Heart left ventricle (tissue), 16 donors: ENCODE measurements at regions not wholly inside any gene's neighbourhood (a gene's known extent, or its start where the extent isn't known, plus 50 kb on each side); places are given as distances from the start of the nearest gene placed in this dataset.

Experiments used
- ATAC-seq, 4 donors: fragments of 200-7000 bp; cut with Tn5 transposase; one replicate each; pipeline ENCODE4 v1.9.1; 2020 to 2022; ENCODE audit warnings: moderate library complexity in 4 of 4, mild to moderate bottlenecking in 3 of 4, moderate number of reproducible peaks in 1 of 4
- DNase-seq, 5 donors: peaks; one replicate each; pipeline ENCODE4 v3.0.0-alpha.2; 2020
- H3K27ac ChIP-seq, 12 donors: fragments of 200-600 bp; sonication (generic) in 4 of 12; one replicate each; pipeline versions ENCODE4 v1.5.0 to v1.8.0; 2016 to 2022; ENCODE audit warnings: mild to moderate bottlenecking in 2 of 12
- H3K27me3 ChIP-seq, 9 donors: fragments of 200-600 bp; sonication (generic) in 2 of 9; one replicate each; pipeline versions ENCODE4 v1.5.1 to v1.8.0; 2016 to 2022; ENCODE audit warnings: mild to moderate bottlenecking in 3 of 9
- H3K36me3 ChIP-seq, 9 donors: fragments of 200-600 bp; sonication (generic) in 2 of 9; one replicate each; pipeline versions ENCODE4 v1.5.0 to v1.8.0; 2018 to 2022; ENCODE audit warnings: mild to moderate bottlenecking in 2 of 9
- H3K4me1 ChIP-seq, 12 donors: fragments of 200-600 bp; sonication (generic) in 4 of 12; one replicate each; pipeline versions ENCODE4 v1.5.0 to v1.8.0; 2016 to 2022; ENCODE audit warnings: mild to moderate bottlenecking in 3 of 12
- H3K4me3 ChIP-seq, 12 donors: fragments of 200-600 bp; sonication (generic) in 4 of 12; one replicate each; pipeline versions ENCODE4 v1.5.0 to v1.8.0; 2017 to 2022; ENCODE audit warnings: mild to moderate bottlenecking in 9 of 12, moderate library complexity in 4 of 12
- H3K9me3 ChIP-seq, 12 donors: fragments of 200-600 bp; sonication (generic) in 4 of 12; one replicate each; pipeline versions ENCODE4 v1.5.0 to v1.8.0; 2016 to 2022; ENCODE audit warnings: mild to moderate bottlenecking in 1 of 12
- POLR2A ChIP-seq, 2 donors: fragments of 450-650 bp; IDR thresholded peaks; one replicate each; pipeline ENCODE4 v1.6.1; 2017; ENCODE audit warnings: antibody characterized with exemption in 2 of 2, mild to moderate bottlenecking in 2 of 2, moderate library complexity in 2 of 2
- WGBS, 4 donors: extraction: QIAGEN DNeasy Blood & Tissue Kit in 2 of 4; methylation state at CpG; one replicate each; pipeline versions ENCODE4 v1.1.5 to v1.1.7; 2013 to 2018; 5-methylcytosine and 5-hydroxymethylcytosine counted together
- intact Hi-C, 10 donors: fragments of 100-400 bp; cut with DNase I; formaldehyde crosslinking; loops; one replicate each; pipeline versions ENCODE4 v1.11.1 to v1.14.2; 2022
- TF ChIP-seq, protein P1 (sequence below), 12 donors: fragments of 200-600 bp; sonication (generic) in 4 of 12; IDR thresholded peaks; one replicate each; pipeline versions ENCODE4 v1.5.0 to v1.8.0; 2018 to 2022; ENCODE audit warnings: antibody characterized with exemption in 12 of 12, mild to moderate bottlenecking in 5 of 12
- donor health status: ischemic (EF 13 %, LVEDD 7.1; RV severe dilation, severe dysfunction).
- donor health status: healthy with polysubstance abuse.
- donor health status: DM: no; HTN: yes; CAD: no.
- donor health status: DM: no; HTN: no; CAD: no.
- donor health status: ischemic (EF 25% LVEDD 6.9; RV normal size, moderate dysfunction).
- donor health status: ischemic (EF 25% LVEDD 5.7; RV mildly dilated, moderate dysfunction).
- donor health status: healthy.
- donor health status: DM: yes; HTN: yes; CAD: no.
- donor health status: ischemic (EF 35%, LVEDD 5.7; RV mildly dilated, moderate dysfunction).
- donor health status: nonischemic (EF 11% LVEDD 7.7; RV severe dilation, severe dysfunction).
- donor health status: DM: yes; HTN: yes; CAD: no.
- donor health status: PGD.
- donor health status: ischemic (EF 29% LVEDD 5.4; RV normal size, mild dysfunction).
- donor health status: nonischemic (EF 23%, LVEDD 6.1; RV moderate dilation, normal function).

- Histone ChIP-seq H3K36me3 (no peaks in the 10 kb centered on the region), H3K9me3 (no peaks in the 10 kb centered on the region), H3K27me3 (no peaks in the 10 kb centered on the region), H3K4me3 (no peak overlapping the region), H3K27ac (peak overlapping the region in 2 of 12 donors; percentile 17 to 33), H3K4me1 (peaks cover 0 to 13% (median 0%) of the 10 kb centered on the region in 12 donors)
- ATAC-seq (no peak), DNase-seq (no peak)
- TF ChIP-seq POLR2A (IDR thresholded peaks at IDR 0.05), result no peak
- TF ChIP-seq, protein P1, sequence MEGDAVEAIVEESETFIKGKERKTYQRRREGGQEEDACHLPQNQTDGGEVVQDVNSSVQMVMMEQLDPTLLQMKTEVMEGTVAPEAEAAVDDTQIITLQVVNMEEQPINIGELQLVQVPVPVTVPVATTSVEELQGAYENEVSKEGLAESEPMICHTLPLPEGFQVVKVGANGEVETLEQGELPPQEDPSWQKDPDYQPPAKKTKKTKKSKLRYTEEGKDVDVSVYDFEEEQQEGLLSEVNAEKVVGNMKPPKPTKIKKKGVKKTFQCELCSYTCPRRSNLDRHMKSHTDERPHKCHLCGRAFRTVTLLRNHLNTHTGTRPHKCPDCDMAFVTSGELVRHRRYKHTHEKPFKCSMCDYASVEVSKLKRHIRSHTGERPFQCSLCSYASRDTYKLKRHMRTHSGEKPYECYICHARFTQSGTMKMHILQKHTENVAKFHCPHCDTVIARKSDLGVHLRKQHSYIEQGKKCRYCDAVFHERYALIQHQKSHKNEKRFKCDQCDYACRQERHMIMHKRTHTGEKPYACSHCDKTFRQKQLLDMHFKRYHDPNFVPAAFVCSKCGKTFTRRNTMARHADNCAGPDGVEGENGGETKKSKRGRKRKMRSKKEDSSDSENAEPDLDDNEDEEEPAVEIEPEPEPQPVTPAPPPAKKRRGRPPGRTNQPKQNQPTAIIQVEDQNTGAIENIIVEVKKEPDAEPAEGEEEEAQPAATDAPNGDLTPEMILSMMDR (IDR thresholded peaks at IDR 0.05), result no peak
- 55 to 64% (median 59%) methylated on average over 10 of the region's 10 CpGs for WGBS, 4 donors
- intact Hi-C loops, result no loop called here
Observed at GRCh38 chr5:17005107-17005828, 69.2 kb upstream of the MYO10 start.

- Histone ChIP-seq H3K4me1 (no peaks in the 10 kb centered on the region), H3K36me3 (no peaks in the 10 kb centered on the region), H3K27ac (no peak overlapping the region), H3K27me3 (no peaks in the 10 kb centered on the region), H3K9me3 (no peaks in the 10 kb centered on the region), H3K4me3 (no peak overlapping the region)
- no peak for DNase-seq
- 75 to 81% (median 78%) methylated on average over 3 of the region's 3 CpGs for WGBS, 4 donors
- TF ChIP-seq, protein P1 (IDR thresholded peaks at IDR 0.05), result no peak
- TF ChIP-seq POLR2A (IDR thresholded peaks at IDR 0.05), result no peak
- ATAC-seq, result no peak
- intact Hi-C loops, result no loop called here
Observed at GRCh38 chr5:17012289-17012688, 76.2 kb upstream of the MYO10 start.

GRCh38 chr5:17014686-17015085 is 78.6 kb upstream of the MYO10 start:
- DNase-seq, result no peak
- no peak for ATAC-seq
- 90 to 94% (median 93%) methylated on average over 3 of the region's 3 CpGs for whole genome bisulfite sequencing, 4 donors
- TF ChIP-seq, protein P1 (IDR thresholded peaks at IDR 0.05), result no peak
- TF ChIP-seq POLR2A (IDR thresholded peaks at IDR 0.05), result no peak
- Histone ChIP-seq H3K4me3 (no peak overlapping the region), H3K36me3 (no peaks in the 10 kb centered on the region), H3K9me3 (no peaks in the 10 kb centered on the region), H3K4me1 (no peaks in the 10 kb centered on the region), H3K27me3 (no peaks in the 10 kb centered on the region), H3K27ac (no peak overlapping the region)
- intact Hi-C loops, result no loop called here

DNA sequence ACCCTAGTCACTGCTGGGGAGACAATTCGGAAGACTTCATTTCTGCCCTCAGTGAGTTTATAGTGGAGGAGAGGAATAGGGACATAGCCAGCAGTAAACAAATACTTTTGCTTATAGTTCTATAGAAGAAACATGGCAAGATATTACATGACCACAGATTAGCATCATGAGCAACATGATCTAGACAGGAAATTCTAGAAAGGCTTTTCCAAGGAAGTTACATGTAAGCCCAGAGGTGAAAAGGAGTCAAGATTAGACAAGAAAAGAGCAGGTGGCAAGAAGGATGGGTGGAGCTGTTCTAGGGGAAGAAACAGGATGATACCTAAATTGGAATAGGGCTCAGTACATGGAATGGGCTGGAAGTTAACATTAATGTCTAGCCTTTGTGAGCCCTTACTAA is 82.8 kb upstream of the MYO10 start:
- 93 to 100% (median 98%) methylated on average over 1 of the region's 1 CpG for WGBS, 4 donors
- Histone ChIP-seq H3K9me3 (no peaks in the 10 kb centered on the region), H3K4me3 (no peak overlapping the region), H3K36me3 (no peaks in the 10 kb centered on the region), H3K27me3 (no peaks in the 10 kb centered on the region), H3K27ac (no peak overlapping the region), H3K4me1 (peaks cover 0 to 15% (median 0%) of the 10 kb centered on the region in 12 donors)
- ATAC-seq, result no peak
- TF ChIP-seq POLR2A (IDR thresholded peaks at IDR 0.05), result no peak
- TF ChIP-seq, protein P1 (IDR thresholded peaks at IDR 0.05), result no peak
- no peak for DNase-seq
- intact Hi-C loops, result no loop called here
